ENCODE measurements at regions not wholly inside any gene's neighbourhood (a gene's known extent, or its start where the extent isn't known, plus 50 kb on each side); places are given as distances from the start of the nearest gene placed in this dataset.

DNA sequence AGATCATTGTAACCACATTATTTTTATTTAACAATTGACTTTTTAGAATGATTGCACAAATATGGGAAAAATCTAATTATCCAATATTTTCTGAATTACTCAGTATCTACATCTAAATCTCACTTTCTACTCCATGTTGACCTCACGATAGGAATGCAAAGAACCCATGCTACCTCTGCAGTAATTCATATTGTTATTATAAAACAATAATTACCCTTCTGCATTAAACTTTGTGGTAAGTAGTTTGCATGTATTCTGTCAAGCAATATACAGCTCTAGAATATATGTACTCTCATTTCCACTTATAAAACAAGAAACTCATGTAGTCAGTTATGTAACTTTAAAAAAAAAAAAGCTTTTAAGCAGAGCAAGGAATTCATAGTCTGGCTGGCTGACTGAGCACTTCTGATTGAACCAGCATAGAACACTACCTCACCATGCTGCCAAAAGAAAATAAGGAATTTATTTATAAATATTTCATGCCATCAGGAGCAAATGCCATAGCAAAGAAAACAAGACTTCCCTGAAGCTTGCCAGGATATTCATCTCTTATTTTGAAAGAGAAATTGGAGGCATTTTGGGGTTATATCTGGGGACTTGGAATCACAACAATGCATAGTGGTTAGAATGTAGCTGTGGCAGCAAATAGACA is 895.7 kb downstream of the XPNPEP1 start:
- ATAC-seq (ENCODE audit: insufficient number of reproducible peaks, low FRiP score, low read depth) (no peak), DNase-seq (ENCODE audit: low spot score) (no peak)
- H3K27ac ChIP-seq = no peak overlapping the region
- H3K4me3 ChIP-seq = no peak overlapping the region
- H3K9me3 ChIP-seq = no peaks in the 10 kb centered on the region
- no peaks in the 10 kb centered on the region for H3K36me3 ChIP-seq
- TF ChIP-seq, protein P1, sequence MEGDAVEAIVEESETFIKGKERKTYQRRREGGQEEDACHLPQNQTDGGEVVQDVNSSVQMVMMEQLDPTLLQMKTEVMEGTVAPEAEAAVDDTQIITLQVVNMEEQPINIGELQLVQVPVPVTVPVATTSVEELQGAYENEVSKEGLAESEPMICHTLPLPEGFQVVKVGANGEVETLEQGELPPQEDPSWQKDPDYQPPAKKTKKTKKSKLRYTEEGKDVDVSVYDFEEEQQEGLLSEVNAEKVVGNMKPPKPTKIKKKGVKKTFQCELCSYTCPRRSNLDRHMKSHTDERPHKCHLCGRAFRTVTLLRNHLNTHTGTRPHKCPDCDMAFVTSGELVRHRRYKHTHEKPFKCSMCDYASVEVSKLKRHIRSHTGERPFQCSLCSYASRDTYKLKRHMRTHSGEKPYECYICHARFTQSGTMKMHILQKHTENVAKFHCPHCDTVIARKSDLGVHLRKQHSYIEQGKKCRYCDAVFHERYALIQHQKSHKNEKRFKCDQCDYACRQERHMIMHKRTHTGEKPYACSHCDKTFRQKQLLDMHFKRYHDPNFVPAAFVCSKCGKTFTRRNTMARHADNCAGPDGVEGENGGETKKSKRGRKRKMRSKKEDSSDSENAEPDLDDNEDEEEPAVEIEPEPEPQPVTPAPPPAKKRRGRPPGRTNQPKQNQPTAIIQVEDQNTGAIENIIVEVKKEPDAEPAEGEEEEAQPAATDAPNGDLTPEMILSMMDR (IDR thresholded peaks at IDR 0.05) = no peak
- H3K27me3 ChIP-seq (replicated peaks; ENCODE audit: insufficient read depth) = no peaks in the 10 kb centered on the region
- no peaks in the 10 kb centered on the region for H3K4me1 ChIP-seq (ENCODE audit: control insufficient read depth in 1 of 2, low read depth in 2 of 2)

DNA sequence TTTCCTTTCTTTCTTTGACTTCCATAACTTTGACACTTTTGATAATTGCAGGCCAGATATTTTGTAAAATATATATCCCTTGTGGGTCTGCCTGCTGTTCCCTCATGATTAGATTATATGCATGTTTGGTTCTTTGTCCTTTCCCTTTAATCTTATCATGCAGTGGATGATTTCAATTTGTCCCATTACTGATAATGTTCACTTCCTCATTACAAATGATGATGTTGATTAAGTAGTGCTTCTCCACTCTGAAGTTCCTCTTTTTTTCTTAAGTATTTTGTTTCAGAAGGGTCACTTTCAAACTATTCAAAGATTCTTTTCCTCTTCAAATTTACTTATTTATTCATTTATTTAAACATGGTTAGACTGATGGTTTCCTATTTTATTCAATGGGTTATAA is 898.1 kb downstream of the XPNPEP1 start:
- H3K4me3 ChIP-seq = no peak overlapping the region
- no peaks in the 10 kb centered on the region for H3K9me3 ChIP-seq
- no peaks in the 10 kb centered on the region for H3K36me3 ChIP-seq
- H3K27ac ChIP-seq = no peak overlapping the region
- DNase-seq (ENCODE audit: low spot score) (no peak), ATAC-seq (ENCODE audit: insufficient number of reproducible peaks, low FRiP score, low read depth) (no peak)
- no peaks in the 10 kb centered on the region for H3K27me3 ChIP-seq (replicated peaks; ENCODE audit: insufficient read depth)
- H3K4me1 ChIP-seq (ENCODE audit: control insufficient read depth in 1 of 2, low read depth in 2 of 2) = no peaks in the 10 kb centered on the region
- TF ChIP-seq, protein P1 (IDR thresholded peaks at IDR 0.05) = no peak

- no peak for ATAC-seq (ENCODE audit: insufficient number of reproducible peaks, low FRiP score, low read depth)
- TF ChIP-seq, protein P1 (IDR thresholded peaks at IDR 0.05) = no peak
Observed at GRCh38 chr10:109022417-109023049, 900.8 kb downstream of the XPNPEP1 start.

DNA sequence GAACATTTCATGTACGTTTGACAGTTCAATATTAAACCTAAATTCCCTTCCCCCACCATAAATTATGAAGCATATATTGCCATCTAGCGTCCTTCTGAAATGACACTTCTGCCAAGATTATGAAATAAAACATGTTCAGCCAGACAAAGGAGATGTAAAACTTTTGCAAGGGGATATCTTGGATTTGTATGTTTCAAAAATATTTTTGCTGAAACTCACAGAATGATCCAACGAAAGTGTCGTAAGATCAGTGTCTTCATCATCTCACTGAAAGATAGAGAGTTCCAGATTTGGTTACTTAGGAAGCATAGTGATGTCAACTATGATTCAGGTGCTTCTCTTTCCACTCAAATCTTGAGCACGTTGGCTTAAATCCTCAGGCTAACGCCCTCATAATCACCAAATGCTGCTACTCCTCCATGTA is 904.3 kb downstream of the XPNPEP1 start:
- Histone ChIP-seq H3K27ac (no peak overlapping the region), H3K9me3 (no peaks in the 10 kb centered on the region), H3K36me3 (no peaks in the 10 kb centered on the region), H3K4me1 (ENCODE audit: control insufficient read depth in 1 of 2, low read depth in 2 of 2) (no peaks in the 10 kb centered on the region), H3K4me3 (no peak overlapping the region), H3K27me3 (replicated peaks; ENCODE audit: insufficient read depth) (no peaks in the 10 kb centered on the region)
- TF ChIP-seq, protein P1 (IDR thresholded peaks at IDR 0.05) = no peak
- ATAC-seq (ENCODE audit: insufficient number of reproducible peaks, low FRiP score, low read depth) (no peak), DNase-seq (ENCODE audit: low spot score) (no peak)

More at GRCh38 chr10:109022417-109023049, 900.8 kb downstream of the XPNPEP1 start:
- Histone ChIP-seq H3K27ac (no peak overlapping the region), H3K27me3 (replicated peaks; ENCODE audit: insufficient read depth) (no peaks in the 10 kb centered on the region), H3K36me3 (no peaks in the 10 kb centered on the region), H3K4me1 (ENCODE audit: control insufficient read depth in 1 of 2, low read depth in 2 of 2) (no peaks in the 10 kb centered on the region), H3K4me3 (no peak overlapping the region), H3K9me3 (no peaks in the 10 kb centered on the region)
- DNase-seq (ENCODE audit: low spot score) = no peak

DNA sequence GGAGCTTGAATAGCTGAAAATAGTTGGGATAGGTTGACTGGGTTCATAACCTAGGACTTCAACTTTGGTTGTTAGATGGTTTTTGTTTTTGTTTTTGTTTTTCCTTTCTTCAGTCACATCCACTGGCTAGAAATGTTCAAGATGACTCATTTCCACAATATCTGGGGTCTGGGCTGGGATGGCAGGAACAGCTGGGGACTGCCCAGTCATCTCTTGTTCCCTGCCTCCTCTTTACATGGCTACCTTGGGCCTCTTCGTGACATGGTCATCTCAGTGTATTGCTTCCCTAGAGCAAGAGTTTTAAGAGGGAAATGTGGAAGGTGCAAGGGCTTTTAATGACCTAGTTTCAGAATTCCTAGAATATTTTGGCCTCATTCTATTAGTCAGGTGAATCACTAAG is 915.8 kb downstream of the XPNPEP1 start:
- no peak for ATAC-seq (ENCODE audit: insufficient number of reproducible peaks, low FRiP score, low read depth)

More for the DNA sequence above, 915.8 kb downstream of the XPNPEP1 start:
- H3K4me3 ChIP-seq = no peak overlapping the region
- no peaks in the 10 kb centered on the region for H3K9me3 ChIP-seq
- TF ChIP-seq, protein P1 (IDR thresholded peaks at IDR 0.05) = no peak
- H3K27ac ChIP-seq = no peak overlapping the region
- no peaks in the 10 kb centered on the region for H3K4me1 ChIP-seq (ENCODE audit: control insufficient read depth in 1 of 2, low read depth in 2 of 2)
- H3K36me3 ChIP-seq = no peaks in the 10 kb centered on the region
- H3K27me3 ChIP-seq (replicated peaks; ENCODE audit: insufficient read depth) = no peaks in the 10 kb centered on the region
- no peak for DNase-seq (ENCODE audit: low spot score)
